GM12878 (cell line): ENCODE measurements at regions not wholly inside any gene's neighbourhood (a gene's known extent, or its start where the extent isn't known, plus 50 kb on each side); places are given as distances from the start of the nearest gene placed in this dataset.

Experiments
- ATAC-seq: fragments of 200-7000 bp; cut with Tn5 transposase; 3 replicates; pipeline ENCODE4 v1.9.1; 2020; ENCODE audit warnings: mild to moderate bottlenecking, moderate library complexity
- BruUV-seq: library from RNA; stranded (reverse); fragments of 400-500 nt; replicated peaks from 2 replicates; lab custom pipeline; 2021; lab: Mats Ljungman, UMichigan
- CTCF ChIA-PET: fragments of 300-600 bp; sonication (Branson Sonifier 250); formaldehyde crosslinking; extraction: SDS; loops from one replicate; lab custom pipeline; 2021; ENCODE audit warnings: inconsistent platforms; lab: Yijun Ruan, JAX
- POLR2A ChIA-PET: fragments of 350-600 bp; formaldehyde crosslinking; extraction: SDS; loops from one replicate; lab custom pipeline; 2021; ENCODE audit warnings: inconsistent platforms; lab: Charles Lee
- RAD21 ChIA-PET: fragments of 300-600 bp; sonication (Branson Sonifier 250); formaldehyde crosslinking; loops from one replicate; lab custom pipeline; 2023; ENCODE audit warnings: antibody characterized with exemption; ENCODE audit not compliant: unreplicated experiment; lab: Charles Lee
- SMC1A ChIA-PET: fragments of 300-600 bp; sonication (Branson Sonifier 250); formaldehyde crosslinking; loops from one replicate; lab custom pipeline; 2023; ENCODE audit not compliant: unreplicated experiment, uncharacterized antibody; lab: Charles Lee
- DNase-seq: peaks from one replicate; pipeline ENCODE4 v3.0.0-alpha.2; 2011; ENCODE audit warnings: low read depth, low spot score
- FAIRE-seq: peaks from 3 replicates; lab custom pipeline; 2011; peaks lifted over from hg19 to GRCh38; lab: Jason Lieb, UNC
- H2AFZ ChIP-seq: 2 replicates; pipeline ENCODE4 v1.6.0; 2011; ENCODE audit warnings: low read depth, low read length, control low read depth; ENCODE audit not compliant: control insufficient read depth
- H3K27ac ChIP-seq: 2 replicates; pipeline ENCODE4 v1.5.1; 2011; ENCODE audit warnings: control low read depth; ENCODE audit not compliant: control insufficient read depth, insufficient read depth
- H3K27me3 ChIP-seq, 2 experiments: replicated peaks in 1 of 2; 2 replicates each; pipeline versions ENCODE4 v1.6.0 to v1.6.1; 2011; ENCODE audit warnings: low read length in 1 of 2; ENCODE audit not compliant: control insufficient read depth in 2 of 2, insufficient read depth in 2 of 2
- H3K36me3 ChIP-seq, 2 experiments: 2 replicates each; pipeline ENCODE4 v1.5.1; 2011; ENCODE audit warnings: low read length in 1 of 2; ENCODE audit not compliant: control insufficient read depth in 2 of 2, insufficient read depth in 2 of 2
- H3K4me1 ChIP-seq: 2 replicates; pipeline ENCODE4 v1.6.1; 2011; ENCODE audit warnings: mild to moderate bottlenecking, low read length, moderate library complexity, mixed read lengths; ENCODE audit not compliant: control insufficient read depth, insufficient read depth
- H3K4me2 ChIP-seq: 2 replicates; pipeline ENCODE4 v1.6.0; 2011; ENCODE audit warnings: control low read depth; ENCODE audit not compliant: control insufficient read depth, insufficient read depth
- H3K4me3 ChIP-seq: fragments of 200-600 bp; sonication (generic); 2 replicates; pipeline ENCODE4 v1.5.1; 2016
- H3K79me2 ChIP-seq: 2 replicates; pipeline ENCODE4 v1.6.0; 2011; ENCODE audit warnings: low read length; ENCODE audit not compliant: control insufficient read depth, insufficient read depth
- H3K9ac ChIP-seq: 2 replicates; pipeline ENCODE4 v1.8.0; 2011; ENCODE audit warnings: low read length, control low read depth, mixed read lengths; ENCODE audit not compliant: control insufficient read depth, insufficient read depth
- H3K9me3 ChIP-seq: replicated peaks from 3 replicates; pipeline ENCODE4 v1.5.1; 2011; ENCODE audit warnings: mild to moderate bottlenecking, low read length; ENCODE audit not compliant: control insufficient read depth, insufficient read depth
- H4K20me1 ChIP-seq: 2 replicates; pipeline ENCODE4 v1.6.0; 2011; ENCODE audit not compliant: control insufficient read depth, insufficient read depth
- BHLHE40 ChIP-seq, 2 experiments: fragments of 450-650 bp in 1 of 2; IDR thresholded peaks; 2 replicates each; pipeline ENCODE4 v1.6.1; 2011 to 2017; ENCODE audit warnings: low read depth in 2 of 2, borderline replicate concordance in 1 of 2, improper control_type of control experiment in 1 of 2, low read length in 1 of 2, mild to moderate bottlenecking in 1 of 2
- BMI1 ChIP-seq: fragments of 450-650 bp; IDR thresholded peaks from 2 replicates; pipeline ENCODE4 v1.6.1; 2016; ENCODE audit warnings: mild to moderate bottlenecking, moderate library complexity, borderline replicate concordance
- CBFB ChIP-seq: IDR thresholded peaks from 2 replicates; pipeline ENCODE4 v1.6.1; 2016; ENCODE audit warnings: antibody characterized with exemption, low read depth
- MEF2A ChIP-seq: IDR thresholded peaks from 2 replicates; pipeline ENCODE4 v1.6.1; 2011; ENCODE audit warnings: low read depth, mild to moderate bottlenecking, low read length, moderate library complexity; ENCODE audit not compliant: insufficient read depth
- MLLT1 ChIP-seq: fragments of 450-650 bp; IDR thresholded peaks from 2 replicates; pipeline ENCODE4 v1.6.1; 2016; ENCODE audit warnings: mild to moderate bottlenecking
- NFXL1 ChIP-seq: fragments of 450-650 bp; IDR thresholded peaks from 2 replicates; pipeline ENCODE4 v1.6.1; 2017; ENCODE audit warnings: antibody characterized with exemption, mild to moderate bottlenecking, borderline replicate concordance
- NR2C2 ChIP-seq: IDR thresholded peaks from 2 replicates; pipeline ENCODE4 v1.6.1; 2011; ENCODE audit warnings: borderline replicate concordance, low read depth; ENCODE audit not compliant: control insufficient read depth, insufficient read length
- RUNX3 ChIP-seq: IDR thresholded peaks from 2 replicates; pipeline ENCODE4 v1.6.1; 2012; ENCODE audit warnings: low read length, inconsistent platforms
- SMC3 ChIP-seq: IDR thresholded peaks from 2 replicates; pipeline ENCODE4 v1.6.1; 2011; ENCODE audit warnings: low read length, improper control_type of control experiment, borderline replicate concordance
- STAT3 ChIP-seq: IDR thresholded peaks from 2 replicates; pipeline ENCODE4 v1.6.1; 2011; ENCODE audit warnings: low read depth, low read length, improper control_type of control experiment
- TCF3 ChIP-seq: IDR thresholded peaks from 2 replicates; pipeline ENCODE4 v1.6.1; 2012; ENCODE audit warnings: low read depth, mild to moderate bottlenecking, low read length, borderline replicate concordance; ENCODE audit not compliant: insufficient read depth
- ZNF207 ChIP-seq: fragments of 450-650 bp; IDR thresholded peaks from 2 replicates; pipeline ENCODE4 v1.6.1; 2014; ENCODE audit warnings: antibody characterized with exemption, mild to moderate bottlenecking, borderline replicate concordance
- WGBS: methylation state at CpG from one replicate; pipeline ENCODE4 v1.1.6; 2016; ENCODE audit warnings: low lambda C conversion rate; ENCODE audit not compliant: insufficient replicate concordance, insufficient coverage; ENCODE audit errors: missing lambda C conversion rate; 5-methylcytosine and 5-hydroxymethylcytosine counted together
- in situ Hi-C: fragments of 300-500 bp; cut with MboI; formaldehyde crosslinking; loops from 9 replicates; pipeline ENCODE4 v1.14.3; 2018; ENCODE audit warnings: mixed read lengths
- intact Hi-C: fragments of 100-400 bp; cut with micrococcal nuclease; formaldehyde crosslinking; loops from one replicate; pipeline ENCODE4 v1.14.2; 2022; ENCODE audit not compliant: unreplicated experiment

- TF ChIP-seq BMI1, result no peak
- no peak for TF ChIP-seq SMC3
- no peak for TF ChIP-seq NR2C2
- no peak for TF ChIP-seq CBFB
- no peak for TF ChIP-seq MEF2A
- no peak for TF ChIP-seq MLLT1
Measured at GRCh38 chr7:47682874-47683273, 101.0 kb upstream of the TNS3 start (continued).

- Histone ChIP-seq H3K79me2 (no peaks in the 10 kb centered on the region), H3K4me3 (no peak overlapping the region), H3K36me3 (no peaks in the 10 kb centered on the region), H2AFZ (no peak overlapping the region), H3K9me3 (no peaks in the 10 kb centered on the region), H3K4me2 (no peak overlapping the region), H3K27me3 (peaks cover 0 to 1% of the 10 kb centered on the region in 2 experiments; a peak in 1 of 4 replicates), H4K20me1 (no peaks in the 10 kb centered on the region), H3K27ac (no peak overlapping the region), H3K4me1 (no peaks in the 10 kb centered on the region), H3K9ac (no peak overlapping the region)
- ChIA-PET POLR2A (no interaction called here), SMC1A (no interaction called here), CTCF (no interaction called here), RAD21 (no interaction called here)
- intact Hi-C loops, result no loop called here
- no peak for TF ChIP-seq ZNF207
- TF ChIP-seq TCF3, result no peak
- no peak for TF ChIP-seq BHLHE40 (IDR thresholded peaks at IDR 0.05; ENCODE audit: borderline replicate concordance in 1 of 2, low read depth in 2 of 2, low read length in 1 of 2)
- TF ChIP-seq STAT3, result no peak
- TF ChIP-seq NFXL1, result no peak
- TF ChIP-seq RUNX3, result no peak
- ATAC-seq (no peak), DNase-seq (no peak), FAIRE-seq (no peak)
- no TSS peak for BruUV-seq
- in situ Hi-C loops, result no loop called here
- 74% methylated on average over 8 of the region's 8 CpGs for WGBS
Measured at GRCh38 chr7:47681249-47681810, 99.4 kb upstream of the TNS3 start.
